ENCODE measurements at regions not wholly inside any gene's neighbourhood (a gene's known extent, or its start where the extent isn't known, plus 50 kb on each side); places are given as distances from the start of the nearest gene placed in this dataset.

DNA sequence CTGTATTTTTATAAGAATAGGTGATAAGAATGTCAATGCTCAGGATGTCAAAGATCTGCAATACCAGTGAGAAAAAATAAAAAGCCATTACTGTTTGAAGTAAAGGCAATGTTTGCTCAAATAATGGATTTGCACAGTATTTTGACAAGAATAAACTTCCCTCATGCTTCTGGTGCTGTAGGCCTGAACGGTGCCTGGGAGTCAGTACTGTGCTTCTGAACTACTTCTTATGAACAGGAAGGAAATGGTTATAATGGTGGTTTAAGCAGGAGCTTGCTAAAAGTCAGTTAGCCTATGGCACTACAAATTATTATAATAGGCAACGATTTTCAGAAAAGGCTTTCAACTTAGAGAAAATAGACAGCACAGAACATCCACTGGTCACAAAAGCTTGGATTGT lies 548.3 kb upstream of the CDH18 start:
- H3K27ac ChIP-seq, result no peak overlapping the region
- no peaks in the 10 kb centered on the region for H3K9me3 ChIP-seq
- WGBS, 3 donors, result 83 to 92% (median 91%) methylated on average over 2 of the region's 2 CpGs
- no peaks in the 10 kb centered on the region for H3K36me3 ChIP-seq
- H3K4me3 ChIP-seq, result no peak overlapping the region
- intact Hi-C loops (cut with DNase I), result no loop called here
- H3K4me1 ChIP-seq (ENCODE audit: insufficient read depth), result no peaks in the 10 kb centered on the region
- no peak for TF ChIP-seq CTCF (IDR thresholded peaks at IDR 0.05)
- no peak for TF ChIP-seq EP300 (IDR thresholded peaks at IDR 0.05)
- H3K27me3 ChIP-seq, result no peaks in the 10 kb centered on the region
- no peak for DNase-seq

- H3K9me3 ChIP-seq, result no peaks in the 10 kb centered on the region
- 41 to 50% (median 42%) methylated on average over 1 of the region's 1 CpG for WGBS, 3 donors
- no peak overlapping the region for H3K4me3 ChIP-seq
- no peaks in the 10 kb centered on the region for H3K27me3 ChIP-seq
- no peak for DNase-seq
- TF ChIP-seq CTCF (IDR thresholded peaks at IDR 0.05) (no peak), EP300 (IDR thresholded peaks at IDR 0.05) (no peak), POLR2A (IDR thresholded peaks at IDR 0.05) (no peak)
- intact Hi-C loops (cut with DNase I), result no loop called here
- no peaks in the 10 kb centered on the region for H3K4me1 ChIP-seq (ENCODE audit: insufficient read depth)
- H3K27ac ChIP-seq, result no peak overlapping the region
- no peaks in the 10 kb centered on the region for H3K36me3 ChIP-seq
Observed at GRCh38 chr5:20528471-20528870, 540.5 kb upstream of the CDH18 start.

DNA sequence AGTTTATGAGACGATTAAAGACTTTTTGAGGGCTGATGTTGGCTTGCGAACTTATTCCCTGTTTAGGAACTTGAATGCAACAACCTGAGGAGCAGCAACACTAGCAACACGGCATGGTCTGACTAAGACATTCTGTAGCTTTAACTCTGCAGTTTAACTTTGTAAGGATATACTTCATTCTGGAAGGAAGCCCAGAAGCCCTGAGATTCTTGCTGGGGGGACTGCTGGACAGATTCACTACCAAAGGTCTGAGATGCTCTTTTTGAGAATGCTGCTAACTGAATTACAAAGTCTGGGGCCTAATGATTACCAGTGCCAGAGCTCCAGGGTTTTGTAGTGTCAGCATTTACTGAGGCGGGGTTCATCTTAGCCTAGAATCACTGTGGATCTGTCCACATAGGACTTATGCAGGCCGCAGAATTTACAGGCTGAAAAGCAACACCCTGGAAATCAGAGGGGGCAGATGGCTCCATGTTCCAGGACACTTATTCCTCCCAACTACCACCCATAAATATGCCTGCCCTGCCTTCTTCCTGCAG lies 537.1 kb upstream of the CDH18 start:
- Histone ChIP-seq H3K9me3 (no peaks in the 10 kb centered on the region), H3K4me1 (ENCODE audit: insufficient read depth) (no peaks in the 10 kb centered on the region), H3K4me3 (no peak overlapping the region), H3K27me3 (no peaks in the 10 kb centered on the region), H3K36me3 (no peaks in the 10 kb centered on the region), H3K27ac (no peak overlapping the region)
- no peak for TF ChIP-seq POLR2A (IDR thresholded peaks at IDR 0.05)
- no peak for TF ChIP-seq EP300 (IDR thresholded peaks at IDR 0.05)
- no peak for TF ChIP-seq CTCF (IDR thresholded peaks at IDR 0.05)
- 76 to 82% (median 78%) methylated on average over 5 of the region's 5 CpGs for WGBS, 3 donors
- no peak for DNase-seq
- intact Hi-C loops (cut with DNase I), result no loop called here

- no peak overlapping the region for H3K27ac ChIP-seq
- no peaks in the 10 kb centered on the region for H3K27me3 ChIP-seq
- no peaks in the 10 kb centered on the region for H3K4me1 ChIP-seq (ENCODE audit: insufficient read depth)
- H3K4me3 ChIP-seq, result no peak overlapping the region
- H3K36me3 ChIP-seq, result no peaks in the 10 kb centered on the region
- 41 to 51% (median 49%) methylated on average over 3 of the region's 3 CpGs for WGBS, 3 donors
- DNase-seq, result no peak
- TF ChIP-seq POLR2A (IDR thresholded peaks at IDR 0.05), result no peak
- no peak for TF ChIP-seq EP300 (IDR thresholded peaks at IDR 0.05)
- TF ChIP-seq CTCF (IDR thresholded peaks at IDR 0.05), result no peak
- no peaks in the 10 kb centered on the region for H3K9me3 ChIP-seq
- intact Hi-C loops (cut with DNase I), result no loop called here
Observed at GRCh38 chr5:20522905-20523482, 535.0 kb upstream of the CDH18 start.
